Head of caudate nucleus (tissue), 42 donors: ENCODE measurements at regions not wholly inside any gene's neighbourhood (a gene's known extent, or its start where the extent isn't known, plus 50 kb on each side); places are given as distances from the start of the nearest gene placed in this dataset.

ENCODE experiments used
- DNase-seq, 42 donors: peaks; one replicate each; pipeline versions ENCODE4 v3.0.0 to v3.0.0-alpha.2; 2020 to 2021; ENCODE audit warnings: mixed read lengths in 7 of 42
- intact Hi-C: fragments of 100-400 bp; cut with DNase I; formaldehyde crosslinking; loops from one replicate; pipeline ENCODE4 v1.15.0; 2022

DNA sequence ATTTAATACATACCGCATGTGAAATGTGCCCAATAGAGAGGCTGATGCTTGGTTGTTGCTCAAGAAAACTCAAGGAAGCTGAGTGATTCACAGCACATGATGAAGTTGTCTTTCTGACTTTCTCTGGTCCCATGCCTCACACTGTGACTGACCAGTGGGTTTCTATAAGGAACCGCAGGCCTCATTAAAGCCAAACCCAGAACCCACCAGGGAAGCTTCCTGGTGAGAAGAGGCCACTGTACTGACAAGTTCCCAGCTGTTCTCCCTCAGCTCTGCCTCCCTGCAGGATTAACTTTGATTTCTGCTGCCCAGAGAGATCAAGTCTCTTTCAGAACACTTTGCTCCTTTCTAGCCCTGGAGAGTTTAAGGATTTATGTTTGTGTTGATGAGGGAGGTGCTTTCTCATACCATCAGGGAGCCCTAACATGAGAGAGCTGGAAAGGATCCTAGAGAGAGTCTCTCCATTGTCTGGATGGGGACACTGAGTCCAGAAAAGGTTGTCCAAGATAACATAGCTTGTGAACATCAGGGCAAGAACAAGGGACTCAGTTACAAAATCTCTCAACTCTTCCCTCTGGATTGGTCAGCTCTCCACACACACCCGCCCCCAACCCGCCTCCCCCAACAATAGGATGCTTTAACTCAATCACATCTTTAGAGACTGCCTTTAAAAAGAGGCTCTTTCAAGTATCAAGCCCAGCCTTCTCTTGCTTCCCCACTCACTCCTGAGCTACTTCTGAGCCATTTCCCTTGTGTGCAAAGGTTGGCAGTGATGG lies 303.2 kb upstream of the TLE3 start:
- no peak for DNase-seq
- intact Hi-C loops = no loop called here

DNA sequence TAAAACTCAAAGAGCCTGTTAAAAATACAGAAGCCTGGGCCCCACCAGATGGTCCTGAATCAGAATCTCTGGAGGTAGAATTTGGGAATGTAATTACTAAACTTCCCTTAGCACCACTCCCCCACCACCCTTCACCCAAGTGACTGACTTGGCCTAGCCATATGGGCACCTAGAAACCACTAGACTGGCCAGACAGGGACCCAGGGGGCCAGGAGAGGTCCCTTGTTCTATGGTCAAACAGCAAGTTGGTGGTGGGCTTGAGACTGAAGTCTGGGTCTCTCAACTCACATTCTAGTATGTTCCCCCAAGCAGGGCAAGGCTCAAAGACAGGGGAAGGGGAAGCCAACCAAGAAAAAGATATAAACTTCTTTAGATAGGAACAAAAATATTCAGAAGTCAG lies 301.5 kb upstream of the TLE3 start:
- intact Hi-C loops = no loop called here

DNA sequence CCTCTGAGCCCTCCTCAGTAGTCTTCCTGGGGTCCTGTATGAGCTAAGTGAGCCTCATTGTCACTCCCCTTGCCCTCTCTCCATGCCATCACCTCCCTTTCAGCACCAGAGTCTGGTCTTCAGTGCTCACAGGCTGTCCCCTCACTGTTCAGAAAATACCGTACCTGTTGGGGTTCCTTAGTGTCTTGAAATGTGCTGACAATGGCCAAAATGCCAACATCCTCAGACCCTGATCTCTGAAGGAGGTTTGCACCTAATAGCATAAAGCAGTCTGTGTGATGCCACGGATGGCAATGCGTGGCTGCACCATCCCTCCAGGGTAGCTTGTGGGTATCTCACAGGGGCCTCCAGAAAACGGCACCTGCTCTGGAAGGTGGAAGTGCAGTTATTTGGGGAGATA lies 301.0 kb upstream of the TLE3 start:
- DNase-seq = no peak
- intact Hi-C loops = no loop called here

More for the DNA sequence above, 301.5 kb upstream of the TLE3 start:
- DNase-seq = no peak

DNA sequence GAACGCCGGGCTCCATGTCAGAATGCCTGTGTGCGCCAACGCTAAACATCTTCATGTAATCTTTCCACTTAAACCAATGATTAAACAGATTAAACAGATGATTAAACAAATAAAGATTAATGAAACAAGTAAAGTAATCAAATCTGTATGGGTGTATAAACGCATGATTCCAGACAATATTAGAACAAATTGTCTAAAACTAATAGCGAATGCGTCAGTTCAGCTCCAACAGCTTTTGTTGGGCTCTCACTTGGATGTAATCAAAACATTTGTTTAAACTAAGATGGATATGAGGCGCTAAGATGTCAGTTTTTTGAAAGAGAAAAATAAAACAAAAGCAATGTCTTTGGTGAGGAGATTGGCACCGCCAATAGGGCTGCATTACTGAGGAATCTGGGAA lies 299.1 kb upstream of the TLE3 start:
- intact Hi-C loops = no loop called here
- DNase-seq = no peak

DNA sequence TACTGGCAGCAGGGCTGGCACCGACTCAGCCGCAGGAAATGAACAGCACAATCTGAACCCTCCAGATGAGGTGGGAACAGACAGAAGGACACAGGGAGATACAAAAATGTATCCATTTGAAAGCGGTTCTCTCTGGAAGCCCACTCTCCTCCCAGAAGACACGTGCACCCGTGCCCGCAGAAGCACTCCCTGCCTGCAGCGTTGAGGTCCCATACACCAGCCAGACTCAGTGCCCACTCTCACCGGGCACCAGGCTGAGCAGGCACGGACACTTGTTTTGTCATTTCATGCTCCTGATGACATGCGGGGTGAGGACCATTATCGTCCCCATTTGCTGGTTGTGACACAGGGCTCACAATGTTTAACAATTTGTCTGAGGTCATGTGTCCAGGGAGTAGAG lies 297.4 kb upstream of the TLE3 start:
- intact Hi-C loops = no loop called here
- DNase-seq = peak in 1 of 42 donors; percentile 8

DNA sequence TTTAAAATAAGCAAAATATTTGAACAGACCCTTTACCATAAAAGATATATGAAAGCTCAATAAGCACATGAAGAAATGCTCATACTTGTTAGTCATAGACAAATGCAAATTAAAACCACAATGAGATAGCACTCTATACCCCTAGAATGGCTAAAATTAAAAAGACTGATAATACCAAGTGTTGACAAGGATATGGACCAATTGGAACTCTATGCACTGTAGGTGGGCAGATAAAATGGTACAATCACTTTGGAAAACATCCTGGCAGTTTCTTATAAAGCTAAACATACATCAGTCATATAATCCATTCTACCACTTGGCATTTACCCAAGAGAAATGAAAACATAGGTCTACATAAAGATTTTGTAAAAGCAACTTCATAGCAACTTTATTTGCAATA lies 293.0 kb upstream of the TLE3 start:
- no peak for DNase-seq
- intact Hi-C loops = no loop called here

DNA sequence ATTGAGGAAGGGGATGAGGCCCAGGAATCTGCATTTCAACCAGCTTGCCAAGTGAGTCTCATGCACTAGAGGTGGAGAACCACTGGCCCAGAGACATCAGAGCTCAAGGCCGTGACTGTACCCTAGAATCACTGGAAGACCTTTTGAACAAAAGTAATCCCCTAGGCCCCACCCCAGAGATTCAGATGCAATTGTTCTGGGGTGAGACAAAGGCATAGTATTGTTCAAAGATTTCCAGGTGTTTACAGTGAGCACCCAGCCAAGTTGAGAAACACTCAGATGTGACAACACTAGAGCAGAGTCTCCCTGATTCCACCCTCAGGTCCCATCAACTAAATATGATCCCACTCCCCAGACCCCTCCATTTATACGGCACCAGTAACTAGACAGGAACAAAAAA lies 290.3 kb upstream of the TLE3 start:
- intact Hi-C loops = no loop called here
- peak in 2 of 42 donors; percentile 16 to 21 for DNase-seq

DNA sequence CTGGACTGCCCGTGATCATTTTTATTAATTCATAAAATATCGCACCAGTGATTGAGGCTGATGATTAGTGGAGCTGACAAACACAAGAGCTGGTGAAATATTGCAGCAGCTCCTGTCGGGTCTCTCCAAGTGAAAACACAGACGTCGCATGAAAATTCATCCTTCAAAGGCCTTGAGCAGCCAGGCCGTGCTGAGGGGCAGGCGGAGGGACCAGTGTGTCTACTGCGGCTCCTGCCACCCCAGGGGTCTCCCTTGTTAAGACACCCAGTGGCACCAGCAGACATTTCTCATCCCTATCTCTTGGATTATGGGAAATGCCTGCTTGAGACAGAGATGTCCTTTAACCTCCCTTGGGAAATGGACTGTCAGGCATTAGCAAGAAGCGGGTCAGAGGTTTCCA lies 289.4 kb upstream of the TLE3 start:
- peak in 1 of 42 donors; percentile 21 for DNase-seq
- intact Hi-C loops = no loop called here

DNA sequence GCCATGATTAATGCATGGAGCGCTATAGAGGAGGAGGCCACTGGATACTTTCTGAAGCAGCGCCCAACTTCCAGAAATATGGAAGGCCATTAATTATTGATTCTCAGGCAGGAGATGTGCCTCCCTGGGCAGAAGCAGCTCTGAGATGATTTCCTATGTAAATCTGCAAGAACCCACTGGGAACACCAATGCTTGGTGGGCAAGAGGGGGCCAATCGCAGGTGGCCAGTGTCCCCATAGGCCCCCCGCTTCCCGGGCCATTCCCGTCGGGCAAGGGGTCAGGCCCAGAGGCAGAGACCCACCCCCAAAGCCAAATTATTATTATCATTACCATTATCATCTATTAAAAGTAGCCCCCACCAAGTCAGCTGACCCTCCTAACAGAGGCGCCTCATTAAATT lies 288.0 kb upstream of the TLE3 start:
- intact Hi-C loops = no loop called here
- peak in 1 of 42 donors; percentile 18 for DNase-seq

DNA sequence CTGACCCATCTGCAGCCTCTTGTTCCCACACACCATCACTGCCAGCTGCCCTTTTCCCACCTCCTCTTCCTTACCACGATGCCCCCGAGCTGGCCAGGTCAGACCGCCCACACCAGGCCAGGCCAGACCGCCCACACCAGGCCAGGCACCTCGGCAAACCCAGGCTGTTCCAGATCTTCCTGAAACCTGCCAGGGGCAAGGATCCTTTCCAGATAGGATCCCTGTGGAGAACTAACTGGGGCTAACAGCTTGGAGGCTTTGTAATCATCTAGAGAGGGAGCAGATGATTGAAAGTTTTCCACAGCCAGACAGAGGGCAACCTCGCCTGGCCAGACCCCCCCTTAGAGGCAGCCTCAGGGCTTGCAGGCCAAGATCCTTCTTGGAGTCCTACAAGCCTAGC lies 287.3 kb upstream of the TLE3 start:
- intact Hi-C loops = no loop called here
- peak in 1 of 42 donors; percentile 7 for DNase-seq

DNA sequence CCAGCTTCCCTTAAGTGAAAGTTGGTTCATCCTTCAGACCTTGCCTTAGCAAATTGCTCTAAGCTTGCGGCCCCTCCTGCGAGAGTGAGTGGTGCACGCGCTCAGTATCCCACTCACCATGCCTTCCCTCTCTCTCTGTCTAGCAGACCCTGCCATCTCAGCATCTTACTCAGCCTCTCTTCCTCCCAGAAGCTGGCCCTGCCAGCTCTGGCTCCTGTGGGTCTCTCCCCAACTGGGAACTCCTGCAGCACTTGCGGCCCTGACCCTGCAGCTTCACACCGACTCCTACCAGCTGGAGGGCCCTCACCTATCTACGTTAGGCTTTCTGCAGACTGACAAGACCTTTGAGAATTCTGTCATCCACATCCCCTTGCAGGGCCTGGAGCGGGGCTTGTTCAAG lies 286.1 kb upstream of the TLE3 start:
- intact Hi-C loops = no loop called here
- DNase-seq = peak in 2 of 42 donors; percentile 27 to 30

DNA sequence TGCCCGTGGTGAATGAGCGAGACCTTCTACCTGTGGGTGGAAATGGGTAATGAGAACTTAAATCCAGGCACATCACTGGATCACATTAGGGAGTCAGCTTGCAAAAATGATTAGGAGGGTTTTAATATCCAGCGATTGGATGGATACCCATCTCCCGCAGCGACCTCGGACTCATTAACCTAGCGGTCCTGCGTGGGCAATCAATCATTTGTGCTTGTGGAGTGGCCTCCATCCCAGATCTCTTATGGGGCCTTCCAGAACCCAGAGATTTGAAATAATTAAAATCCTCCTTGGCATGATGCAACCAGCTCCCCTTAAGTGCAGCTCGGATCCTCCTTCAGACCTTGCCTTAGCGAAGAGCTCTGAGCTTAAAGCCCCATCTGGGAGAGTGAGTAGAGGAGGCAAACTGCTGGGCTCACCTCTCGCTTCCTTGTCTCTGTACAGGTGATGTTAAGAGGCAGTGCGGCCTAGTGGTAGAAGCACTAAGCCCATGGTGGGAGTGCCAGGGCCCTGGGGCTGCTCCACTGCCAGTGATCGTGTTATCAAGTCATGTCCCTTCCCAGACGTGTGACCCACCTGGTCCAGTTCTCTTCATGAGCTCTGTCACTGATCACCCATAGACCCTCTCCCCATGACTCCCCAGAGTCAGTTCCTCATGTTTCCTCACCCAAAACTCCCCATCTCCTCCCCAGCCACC lies 285.2 kb upstream of the TLE3 start:
- peak in 2 of 42 donors; percentile 19 to 34 for DNase-seq
- intact Hi-C loops = no loop called here

DNA sequence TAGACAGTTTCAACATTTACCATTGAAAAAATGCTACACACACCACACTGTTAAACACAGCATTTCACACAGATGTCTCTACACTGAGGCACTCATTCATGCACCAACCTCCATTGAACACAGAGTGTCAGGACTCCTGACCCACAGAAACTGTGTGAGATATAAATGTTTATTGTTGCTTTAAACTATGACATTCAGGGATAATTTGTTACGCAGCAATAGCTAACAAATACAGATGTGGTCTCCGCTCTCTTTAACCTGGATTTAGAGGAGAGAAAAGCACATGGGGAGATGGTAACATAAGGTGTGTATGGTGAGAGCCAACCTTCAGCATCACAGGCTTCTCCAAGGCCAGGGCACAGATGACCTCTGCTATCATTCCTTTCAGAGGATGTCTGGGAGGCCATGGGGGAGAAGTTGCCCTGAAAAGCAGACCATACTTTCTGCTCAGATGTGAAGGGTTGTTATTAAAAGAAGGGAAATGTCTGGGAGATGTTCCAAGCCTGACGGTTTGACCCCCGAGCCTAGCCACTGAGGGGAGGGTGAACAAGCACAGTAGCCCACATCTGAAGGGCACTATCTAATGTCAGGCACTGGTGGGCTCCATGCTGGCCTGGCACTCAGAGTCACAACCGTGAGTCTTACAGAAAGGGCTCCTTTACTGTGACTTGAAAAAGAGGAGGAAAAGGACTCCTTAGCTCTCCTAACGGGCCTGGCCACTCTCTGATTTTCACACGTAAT lies 284.5 kb upstream of the TLE3 start:
- DNase-seq = peak in 1 of 42 donors; percentile 7
- intact Hi-C loops = no loop called here

DNA sequence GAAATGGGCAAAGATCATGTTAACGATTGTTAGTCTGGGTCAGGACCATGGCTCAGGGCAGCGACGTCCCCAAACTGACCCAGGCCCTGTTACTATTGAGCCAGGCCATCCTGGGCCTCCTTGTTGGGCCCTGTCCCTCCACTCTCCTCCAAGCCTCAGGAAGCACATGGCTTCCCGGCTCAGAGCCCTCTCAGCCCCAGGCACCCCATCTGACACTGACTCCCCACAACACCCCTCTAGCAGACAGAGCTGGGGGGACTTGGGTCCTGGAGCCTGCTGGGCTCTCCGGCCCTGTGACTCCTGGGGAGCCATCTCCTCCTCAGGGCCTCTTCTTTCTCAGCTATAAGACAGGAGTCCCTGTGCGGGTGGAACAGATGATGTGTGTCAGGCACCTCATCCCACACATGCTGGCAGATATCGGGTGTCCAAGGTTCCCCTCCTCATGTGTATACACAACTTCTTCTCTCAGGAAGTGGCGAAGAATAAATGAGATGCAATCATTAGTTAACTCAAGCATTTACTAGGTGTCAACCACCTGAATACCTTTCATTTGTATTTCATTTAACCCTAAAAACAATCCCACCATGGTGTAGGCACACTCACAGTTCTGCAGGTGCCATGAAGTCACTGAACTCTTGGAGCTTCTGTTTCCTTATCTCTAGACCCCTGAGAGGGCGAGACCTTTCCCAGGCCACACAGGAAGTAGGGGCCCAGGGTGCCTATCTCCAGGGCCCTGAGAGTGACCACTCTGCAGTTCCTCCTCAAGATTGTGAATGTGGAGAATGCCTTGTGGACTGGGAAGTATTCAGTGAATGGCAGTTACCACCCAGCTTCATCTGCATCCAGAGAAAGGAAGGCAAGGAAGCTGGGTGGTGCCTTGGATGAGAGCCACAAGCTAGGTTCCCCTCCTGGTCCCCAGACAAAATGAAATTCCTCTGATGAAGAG lies 282.5 kb upstream of the TLE3 start:
- peak in 2 of 42 donors; percentile 4 to 22 for DNase-seq
- intact Hi-C loops = no loop called here

DNA sequence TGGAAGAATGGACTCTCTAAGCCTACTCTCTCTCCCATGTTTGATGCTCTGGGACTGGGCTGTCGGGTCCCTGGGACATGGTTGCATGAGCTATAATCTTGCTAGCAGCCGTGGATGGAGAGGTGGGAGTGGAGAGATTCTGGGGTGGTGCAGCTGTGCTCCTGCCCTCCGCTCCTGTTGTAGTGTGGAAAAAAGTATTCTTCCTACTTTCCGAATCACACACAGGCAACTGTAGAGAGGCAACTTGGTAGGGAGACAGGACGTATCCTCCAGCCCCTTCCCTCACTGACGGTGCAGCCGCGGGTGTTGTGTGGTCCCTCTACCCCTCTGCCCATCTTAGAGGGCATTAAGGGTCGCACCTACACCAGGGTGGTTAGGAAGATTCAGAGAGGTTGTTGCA lies 281.4 kb upstream of the TLE3 start:
- DNase-seq = peak in 2 of 42 donors; percentile 4 to 16

DNA sequence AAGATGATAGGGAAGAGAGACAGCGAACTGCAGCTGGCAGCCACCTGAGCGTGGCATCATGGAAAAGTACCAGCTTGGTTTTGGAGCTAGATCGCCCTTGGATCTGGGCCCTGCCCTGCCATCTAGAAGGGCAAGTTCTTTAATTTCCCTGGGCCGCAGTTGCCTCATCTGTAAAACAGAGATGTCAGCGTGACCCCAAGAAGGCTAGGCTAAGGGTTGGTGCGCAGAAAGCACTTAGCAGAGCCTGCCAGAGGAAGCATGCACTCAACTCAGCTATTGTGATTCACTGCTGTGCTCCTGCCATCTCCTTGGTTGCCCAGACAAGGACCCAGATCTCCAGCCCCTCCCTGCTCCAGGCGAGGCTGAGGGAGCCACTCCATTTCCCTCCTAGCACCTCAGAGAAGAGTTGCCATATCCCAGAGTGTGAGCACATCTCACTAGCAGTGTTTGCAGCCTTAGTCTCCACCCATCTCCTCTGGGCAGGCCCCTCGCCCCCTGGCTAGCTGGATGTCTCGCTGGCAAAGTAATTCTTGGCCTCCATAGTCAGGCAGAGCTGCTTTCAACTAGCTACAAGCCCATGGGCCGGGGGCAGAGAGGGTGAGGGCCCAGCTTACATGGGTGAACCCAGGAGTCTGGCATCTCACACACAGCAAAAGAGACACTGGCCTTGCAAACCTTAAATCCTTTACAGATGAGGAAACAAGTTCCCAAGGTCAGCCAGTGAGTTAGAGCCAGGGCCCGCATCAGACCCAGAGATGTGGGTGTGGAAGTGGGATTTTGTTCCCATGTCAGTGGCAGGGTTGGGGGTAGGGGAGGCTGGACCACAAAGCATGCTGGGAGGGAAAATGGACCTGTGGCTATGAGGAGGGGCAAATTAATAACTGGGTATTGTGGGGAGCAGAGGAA lies 280.7 kb upstream of the TLE3 start:
- peak in 3 of 42 donors; percentile 6 to 31 (median 25) for DNase-seq
- intact Hi-C loops = no loop called here

More for the DNA sequence above, 281.4 kb upstream of the TLE3 start:
- intact Hi-C loops = no loop called here

DNA sequence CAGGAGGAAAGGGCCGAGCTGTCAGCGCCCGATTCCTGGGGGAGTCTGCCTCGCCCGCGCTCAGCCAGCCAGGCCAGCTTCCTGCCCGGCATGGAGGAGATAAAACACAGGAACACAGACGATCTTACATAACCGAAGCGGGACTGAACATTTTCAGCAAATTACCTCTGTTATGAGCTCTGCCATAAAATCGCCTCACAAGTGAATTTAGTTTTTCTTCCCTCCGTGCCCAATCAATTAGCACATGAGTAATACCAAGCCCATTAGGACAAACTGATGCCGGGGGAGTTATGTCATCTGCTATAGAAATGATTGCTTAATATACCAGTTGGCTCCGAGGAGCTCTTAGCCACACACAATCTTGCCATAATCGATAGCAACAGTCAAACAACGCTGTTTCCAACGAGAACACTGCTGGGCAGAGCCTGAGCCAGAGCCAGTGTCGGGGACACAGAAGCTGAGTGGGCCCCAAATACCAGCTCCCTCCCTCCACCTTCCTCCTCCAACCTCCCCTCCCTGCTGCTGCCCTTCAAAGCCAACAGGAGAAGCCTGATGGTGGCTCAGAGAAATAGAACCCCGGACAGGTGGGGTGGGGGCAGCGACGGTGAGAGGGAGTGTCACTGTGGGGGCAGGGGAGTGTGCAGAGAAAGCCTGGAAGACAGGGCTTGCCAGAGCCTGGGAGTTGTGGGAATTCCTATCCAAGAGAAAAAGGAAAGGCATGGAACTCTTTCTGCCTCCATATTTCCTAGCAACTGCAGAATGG lies 279.4 kb upstream of the TLE3 start:
- intact Hi-C loops = no loop called here
- DNase-seq = peak in 7 of 42 donors; percentile 15 to 45 (median 31)
